HG02943 (cell line): ENCODE measurements at regions not wholly inside any gene's neighbourhood (a gene's known extent, or its start where the extent isn't known, plus 50 kb on each side); places are given as distances from the start of the nearest gene placed in this dataset.
"Not testable (repeated sequence)": the region's sequence is repeated elsewhere in the genome, so short reads cannot be mapped to it uniquely, and the experiment has no call there.

Experiments
- ATAC-seq: cut with Tn5 transposase; IDR thresholded peaks from one replicate; pipeline ENCODE4 v1.9.1; 2021; ENCODE audit warnings: mild to moderate bottlenecking, low read depth, moderate library complexity; ENCODE audit not compliant: unreplicated experiment

DNA sequence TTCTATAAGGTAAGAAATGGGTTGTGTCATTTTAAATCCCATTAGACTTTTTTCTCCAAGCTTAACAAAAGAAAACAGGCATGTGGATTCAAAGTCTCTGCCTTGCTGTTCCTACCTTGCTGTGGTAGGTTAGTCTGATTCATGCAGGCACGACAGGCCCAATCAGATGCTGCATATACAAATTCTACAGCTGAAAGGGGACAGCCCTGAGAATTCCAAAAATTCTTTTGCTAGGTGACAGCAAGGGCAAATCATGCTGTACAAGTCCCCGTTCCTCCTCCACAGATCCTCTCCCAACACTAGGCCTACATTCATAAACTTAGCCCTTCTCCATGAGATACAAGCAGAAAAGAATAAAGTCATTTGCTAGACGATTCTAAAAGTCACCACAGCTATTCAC, 161.2 kb upstream of the THBS1 start:
- no peak for ATAC-seq

DNA sequence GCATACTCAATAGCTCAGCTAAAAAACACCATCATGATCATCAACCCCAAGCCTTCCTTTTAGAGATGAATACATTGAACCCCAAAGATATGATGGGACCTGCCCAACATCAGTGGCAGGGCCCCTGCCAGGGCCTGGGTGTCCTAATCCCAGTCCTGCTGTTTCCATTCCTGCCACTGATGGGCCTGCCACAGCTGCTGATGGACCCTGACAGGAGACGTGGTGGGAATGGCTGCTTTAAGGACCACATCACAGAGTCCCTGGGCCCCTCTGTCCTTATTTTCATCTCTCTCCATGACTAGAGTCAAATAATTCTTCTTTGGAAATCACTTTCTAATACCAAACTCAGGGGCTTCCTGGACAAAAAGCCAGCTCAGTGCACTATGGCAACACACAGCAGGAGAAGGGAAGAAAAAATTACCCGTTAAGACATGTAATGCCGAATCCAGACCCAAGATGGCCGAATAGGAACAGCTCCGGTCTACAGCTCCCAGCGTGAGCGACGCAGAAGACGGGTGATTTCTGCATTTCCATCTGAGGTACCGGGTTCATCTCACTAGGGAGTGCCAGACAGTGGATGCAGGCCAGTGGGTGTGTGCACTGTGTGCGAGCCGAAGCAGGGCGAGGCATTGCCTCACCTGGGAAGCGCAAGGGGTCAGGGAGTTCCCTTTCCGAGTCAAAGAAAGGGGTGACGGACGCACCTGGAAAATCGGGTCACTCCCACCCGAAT, 160.6 kb upstream of the THBS1 start:
- not testable (repeated sequence) for ATAC-seq

DNA sequence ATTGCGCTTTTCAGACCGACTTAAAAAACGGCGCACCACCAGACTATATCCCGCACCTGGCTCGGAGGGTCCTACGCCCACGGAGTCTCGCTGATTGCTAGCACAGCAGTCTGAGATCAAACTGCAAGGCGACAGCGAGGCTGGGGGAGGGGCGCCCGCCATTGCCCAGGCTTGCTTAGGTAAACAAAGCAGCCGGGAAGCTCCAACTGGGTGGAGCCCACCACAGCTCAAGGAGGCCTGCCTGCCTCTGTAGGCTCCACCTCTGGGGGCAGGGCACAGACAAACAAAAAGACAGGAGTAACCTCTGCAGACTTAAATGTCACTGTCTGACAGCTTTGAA, 160.1 kb upstream of the THBS1 start:
- not testable (repeated sequence) for ATAC-seq

- peak; percentile 84 for ATAC-seq
These were observed 154.0 kb upstream of the THBS1 start for GRCh38 chr15:39426552-39427532.

DNA sequence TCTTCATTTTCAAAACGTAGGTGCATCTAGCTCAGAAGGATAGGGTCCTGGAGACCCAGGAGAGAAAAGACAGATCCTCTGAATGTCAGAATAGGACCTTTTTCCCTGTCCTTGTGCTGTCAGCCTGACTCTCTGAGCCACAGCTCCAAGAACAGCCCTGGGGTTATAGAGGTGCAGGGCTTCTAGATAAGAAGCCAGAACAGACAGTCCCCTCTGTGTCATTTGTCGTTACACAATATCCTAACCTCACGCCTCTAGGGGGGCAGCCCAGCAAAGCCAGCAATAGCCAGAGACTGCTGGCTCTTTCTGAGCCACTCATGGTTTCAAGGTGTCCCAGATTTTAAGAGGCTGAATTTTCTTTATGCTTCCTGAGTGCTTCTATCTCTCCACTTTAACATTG, 153.2 kb upstream of the THBS1 start:
- peak; percentile 5 for ATAC-seq

DNA sequence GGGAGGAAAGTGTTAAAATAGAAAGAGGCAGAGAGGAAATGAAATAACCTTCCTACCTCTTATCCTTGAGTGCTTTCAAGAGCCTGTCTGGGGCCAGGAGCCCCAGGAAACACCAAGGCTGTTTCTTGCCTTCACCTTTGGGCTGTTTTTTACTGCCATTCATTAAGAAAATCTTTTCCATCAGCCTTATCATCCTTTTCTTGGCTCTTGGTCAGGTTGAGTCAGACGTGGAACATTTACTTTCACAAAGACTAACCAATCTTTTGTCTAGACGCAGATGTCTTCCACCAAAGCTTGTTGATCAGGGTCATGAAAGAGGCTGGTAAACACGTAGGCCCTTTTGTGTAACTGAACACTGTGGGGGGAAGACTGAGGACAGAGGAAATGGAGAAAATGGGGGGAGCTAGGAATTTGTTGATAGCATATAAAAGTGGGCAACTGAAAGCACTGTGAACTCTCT, 151.0 kb upstream of the THBS1 start:
- no peak for ATAC-seq

DNA sequence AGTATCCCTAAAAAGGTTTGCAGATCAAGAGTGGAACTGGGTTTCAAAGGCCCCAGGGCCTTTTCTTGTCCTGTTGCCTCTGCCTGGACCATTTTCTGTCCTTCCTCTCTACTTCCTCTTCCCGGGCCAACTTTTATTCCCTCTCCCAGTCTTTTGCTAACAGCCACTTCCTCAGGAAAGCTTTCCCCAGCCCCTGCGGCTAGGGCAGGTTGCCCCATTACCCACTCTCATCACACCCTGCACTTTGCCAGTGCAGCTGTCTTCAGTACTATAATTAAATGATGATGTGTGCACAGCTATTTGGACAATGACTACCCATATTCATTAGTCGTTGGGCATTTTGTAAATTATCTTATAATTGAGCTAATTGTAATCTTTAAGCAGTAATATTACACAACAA, 150.5 kb upstream of the THBS1 start:
- no peak for ATAC-seq

GRCh38 chr15:39431376-39431775, 149.5 kb upstream of the THBS1 start:
- ATAC-seq = no peak

GRCh38 chr15:39432026-39432425, 148.9 kb upstream of the THBS1 start:
- no peak for ATAC-seq

DNA sequence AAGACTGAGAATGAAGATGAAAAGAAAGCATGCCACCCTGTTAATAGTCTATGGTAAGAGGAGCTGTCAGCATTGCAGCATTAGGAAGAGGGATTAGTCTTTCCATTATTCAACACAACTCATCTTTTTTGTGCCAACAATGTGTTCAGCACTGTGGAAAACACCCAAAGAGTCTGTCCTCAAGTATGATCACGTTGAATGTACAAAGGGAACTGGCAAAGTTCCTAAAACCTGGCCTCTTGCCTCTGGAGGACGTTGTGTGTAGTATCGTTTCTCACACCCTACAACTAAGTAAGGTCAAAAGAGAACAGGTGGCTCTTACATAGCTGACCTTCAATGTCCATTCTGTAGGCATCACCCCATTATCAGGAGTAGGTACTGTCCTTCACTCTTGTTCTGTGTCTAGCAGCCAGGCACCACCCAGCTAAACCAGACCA, 147.9 kb upstream of the THBS1 start:
- no peak for ATAC-seq

DNA sequence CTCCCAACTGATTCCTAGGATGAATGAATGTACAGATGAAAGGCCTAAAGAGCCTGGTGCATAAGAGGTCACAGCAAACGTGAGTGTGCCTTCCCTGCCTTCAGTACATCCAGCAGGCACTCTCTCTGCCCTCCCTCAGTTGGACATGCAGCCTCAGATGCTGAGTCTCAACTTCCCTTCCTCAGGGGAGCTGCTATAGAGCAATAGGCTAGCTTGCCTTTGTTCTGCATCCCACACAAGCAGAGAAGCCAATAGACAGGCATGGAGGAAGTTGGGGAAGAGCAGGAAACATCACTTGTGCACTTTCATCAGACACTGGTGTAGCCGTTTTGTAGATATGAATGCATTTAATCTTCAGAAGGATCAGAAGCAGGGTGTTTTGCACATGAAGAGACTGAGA, 147.5 kb upstream of the THBS1 start:
- no peak for ATAC-seq

DNA sequence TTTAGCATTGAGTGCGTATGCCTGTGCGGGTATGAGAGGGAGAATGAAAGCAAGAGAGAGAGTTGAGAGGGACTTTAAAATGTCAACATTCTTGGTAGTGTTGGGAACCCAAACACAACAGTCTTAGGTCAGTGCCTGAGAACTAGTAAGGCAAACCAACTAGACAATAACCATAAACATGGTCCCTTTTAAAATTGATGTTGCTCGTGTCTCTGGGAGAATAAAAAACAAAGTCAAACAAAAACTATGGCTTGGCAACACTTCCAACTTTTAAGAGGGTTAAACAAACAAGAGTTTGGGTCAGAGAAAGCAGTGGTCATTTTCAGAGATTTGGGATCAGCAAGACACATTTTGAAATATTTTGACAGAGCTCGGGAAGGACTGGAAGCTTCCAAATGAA, 146.7 kb upstream of the THBS1 start:
- ATAC-seq = no peak

DNA sequence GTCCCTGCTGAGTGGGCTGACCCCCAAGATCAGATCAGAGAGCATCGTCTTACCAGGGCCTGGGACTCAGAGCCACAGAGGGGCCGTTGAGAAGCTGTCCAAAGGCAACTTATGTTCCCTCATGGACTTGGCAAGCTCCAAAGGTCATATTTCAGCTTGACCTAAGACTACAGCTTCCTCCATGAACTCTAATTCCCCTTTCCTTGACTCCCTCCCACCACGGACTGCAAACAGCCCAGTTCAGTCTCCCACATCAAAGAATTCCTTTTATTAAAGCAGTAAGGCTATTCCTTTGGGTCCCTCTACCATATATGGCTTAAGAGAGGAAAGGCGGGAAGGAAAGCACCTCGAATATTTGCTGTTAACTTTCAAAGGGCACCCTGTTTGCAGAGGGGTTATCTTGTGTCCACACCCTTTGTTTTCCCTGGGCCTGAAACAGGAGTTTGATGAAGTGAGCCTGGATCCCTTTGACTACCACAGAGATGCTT, 146.1 kb upstream of the THBS1 start:
- no peak for ATAC-seq

DNA sequence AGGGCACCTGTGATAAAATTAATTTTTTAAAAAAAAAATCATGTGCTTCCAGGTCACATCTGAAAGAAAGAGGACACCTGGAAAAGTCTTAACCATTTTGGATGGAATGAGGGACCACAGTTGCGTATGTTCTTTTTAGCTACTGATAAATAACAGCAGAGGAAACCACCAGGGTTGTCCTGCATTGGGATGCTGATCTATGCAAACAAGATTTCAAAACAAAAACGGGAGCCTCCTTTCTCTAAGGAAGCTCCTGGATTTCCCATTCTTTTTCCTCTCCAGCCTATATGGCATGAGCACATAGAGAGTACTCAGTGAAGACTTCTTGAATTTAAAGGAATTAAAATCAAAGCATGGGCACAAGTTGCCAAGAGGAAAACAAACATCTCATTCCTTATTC, 145.6 kb upstream of the THBS1 start:
- ATAC-seq = no peak

- ATAC-seq = no peak
These were observed 142.6 kb upstream of the THBS1 start for GRCh38 chr15:39438260-39438659.

DNA sequence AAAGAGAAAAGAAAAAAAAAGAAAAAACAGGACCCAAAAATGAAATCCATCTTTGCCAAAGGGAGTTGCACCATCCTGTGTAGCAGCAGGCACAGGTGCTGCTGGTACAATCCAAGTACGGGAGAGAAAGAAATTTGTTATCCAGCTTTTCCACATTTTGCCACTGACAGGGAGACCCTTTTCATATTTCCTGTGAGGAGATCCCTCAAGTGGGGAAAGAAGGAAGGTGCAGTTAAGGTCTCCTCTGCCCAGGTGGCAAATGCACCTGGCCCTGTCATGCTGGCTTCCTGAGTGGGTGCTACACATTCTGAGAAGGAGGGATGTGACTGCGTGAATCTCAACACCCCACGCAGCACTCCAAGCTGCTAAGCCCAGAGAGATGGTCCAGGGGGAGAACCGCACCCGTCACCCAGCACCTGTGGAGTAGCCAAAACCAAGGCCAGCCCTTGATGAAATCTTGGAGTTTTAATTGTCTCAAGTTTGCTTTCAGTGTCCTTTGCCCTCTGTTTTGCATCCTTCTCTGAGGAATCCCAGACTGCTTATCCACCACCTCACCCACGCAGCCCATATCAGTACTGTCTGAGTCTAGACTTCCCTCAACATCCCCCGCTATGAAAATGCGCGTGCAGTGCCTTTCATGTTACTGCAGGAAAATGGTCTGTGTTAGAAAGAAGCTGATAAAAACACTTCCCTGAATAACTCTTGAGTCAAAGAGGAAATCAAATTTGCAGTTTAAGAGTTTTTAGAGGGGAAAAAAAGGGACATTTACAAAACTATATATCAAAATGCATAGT, 141.9 kb upstream of the THBS1 start:
- ATAC-seq = no peak

DNA sequence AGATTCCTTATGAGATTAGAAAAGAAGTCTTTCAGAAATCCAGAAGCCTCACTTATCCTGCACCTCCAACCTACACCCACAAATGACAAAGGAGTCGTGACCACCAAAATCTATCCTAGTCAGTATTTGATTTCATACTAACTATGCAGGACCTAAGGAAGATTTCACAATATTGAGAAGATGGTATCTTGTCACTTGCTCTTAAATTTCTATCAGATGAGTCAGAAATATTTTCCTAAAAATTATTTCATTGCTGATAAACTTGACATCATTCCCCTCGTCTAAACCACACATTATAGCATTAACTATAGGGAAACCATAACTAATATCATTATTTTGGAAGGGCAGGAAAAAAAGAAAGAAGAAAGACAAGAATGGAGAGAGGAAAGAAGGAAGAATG, 138.0 kb upstream of the THBS1 start:
- no peak for ATAC-seq

GRCh38 chr15:39443659-39444219, 137.1 kb upstream of the THBS1 start:
- no peak for ATAC-seq

- ATAC-seq = no peak
These were observed 136.0 kb upstream of the THBS1 start for GRCh38 chr15:39444735-39445470.

GRCh38 chr15:39445931-39446330, 134.9 kb upstream of the THBS1 start:
- no peak for ATAC-seq
